K562 (cell line): ENCODE measurements at regions not wholly inside any gene's neighbourhood (a gene's known extent, or its start where the extent isn't known, plus 50 kb on each side); places are given as distances from the start of the nearest gene placed in this dataset.

ENCODE experiments used
- HNRNPLL ChIP-seq: fragments of 200-400 bp; formaldehyde crosslinking; IDR thresholded peaks from 2 replicates; pipeline ENCODE4 v1.6.1; 2017; ENCODE audit warnings: low read length, low read depth, mild to moderate bottlenecking; ENCODE audit not compliant: poor library complexity, severe bottlenecking
- MEF2D ChIP-seq: conservative IDR thresholded peaks from 2 replicates; pipeline ENCODE4 v1.6.1; 2016; ENCODE audit warnings: low read depth, missing genetic modification characterization, missing compliant biosample characterization
- ZBTB34 ChIP-seq: fragments of 250-450 bp; sonication (Bioruptor Pico); IDR thresholded peaks from 2 replicates; pipeline ENCODE4 v1.8.0; 2021; ENCODE audit warnings: mild to moderate bottlenecking, moderate library complexity
- ZNF197 ChIP-seq: fragments of 200-800 bp; sonication (Bioruptor generic); IDR thresholded peaks from 2 replicates; pipeline ENCODE4 v1.6.1; 2016; ENCODE audit warnings: low read depth, missing genetic modification characterization, missing compliant biosample characterization
- ZNF212 ChIP-seq: fragments of 450-650 bp; formaldehyde crosslinking; IDR thresholded peaks from 2 replicates; pipeline ENCODE4 v1.4.0; 2020; ENCODE audit warnings: mild to moderate bottlenecking
- ZNF217 ChIP-seq: sonication (generic); formaldehyde crosslinking; IDR thresholded peaks from 2 replicates; pipeline ENCODE4 v1.8.0; 2022; ENCODE audit warnings: mild to moderate bottlenecking, missing genetic modification reagents
- ZNF318 ChIP-seq, 2 experiments: fragments of 450-650 bp; IDR thresholded peaks; 2 replicates each; pipeline ENCODE4 v1.6.1; 2016; ENCODE audit warnings: mild to moderate bottlenecking in 2 of 2, borderline replicate concordance in 1 of 2, low read depth in 1 of 2, moderate library complexity in 1 of 2
- ZNF589 ChIP-seq: fragments of 200-800 bp; sonication (Bioruptor generic); IDR thresholded peaks from 2 replicates; pipeline ENCODE4 v1.6.1; 2016; ENCODE audit warnings: low read depth, missing genetic modification characterization, missing compliant biosample characterization
- ZNF79 ChIP-seq: fragments of 250-450 bp; sonication (Bioruptor Pico); IDR thresholded peaks from 2 replicates; pipeline ENCODE4 v1.4.0; 2020; ENCODE audit warnings: low read depth, mild to moderate bottlenecking, moderate library complexity

GRCh38 chr22:48835364-48835763 lies 992.3 kb downstream of the BRD1 start (continued):
- TF ChIP-seq ZNF318 (IDR thresholded peaks at IDR 0.05; ENCODE audit: borderline replicate concordance in 1 of 2, low read depth in 1 of 2) (no peak), MEF2D (no peak), HNRNPLL (no peak), ZNF79 (CRISPR knock-in tag) (no peak), ZNF589 (no peak), ZBTB34 (CRISPR knock-in tag) (no peak), ZNF212 (no peak), ZNF197 (CRISPR knock-in tag) (no peak), ZNF217 (CRISPR knock-in tag) (no peak)
